HepG2 (cell line): ENCODE measurements at regions not wholly inside any gene's neighbourhood (a gene's known extent, or its start where the extent isn't known, plus 50 kb on each side); places are given as distances from the start of the nearest gene placed in this dataset.

Experiments used
- BRCA1 ChIP-seq: sonication (generic); formaldehyde crosslinking; IDR thresholded peaks from 2 replicates; pipeline ENCODE4 v1.4.0; 2020; ENCODE audit warnings: missing genetic modification reagents
- CC2D1A ChIP-seq: sonication (generic); formaldehyde crosslinking; IDR thresholded peaks from 2 replicates; pipeline ENCODE4 v1.8.1; 2023; ENCODE audit warnings: mild to moderate bottlenecking, missing genetic modification reagents
- FOSL2 ChIP-seq: sonication (generic); formaldehyde crosslinking; IDR thresholded peaks from 2 replicates; pipeline ENCODE4 v1.4.0; 2020; ENCODE audit warnings: missing genetic modification reagents
- FOXO1 ChIP-seq: sonication (generic); formaldehyde crosslinking; IDR thresholded peaks from 2 replicates; pipeline ENCODE4 v1.4.0; 2020; ENCODE audit warnings: missing genetic modification reagents
- NFRKB ChIP-seq: fragments of 450-650 bp; IDR thresholded peaks from 2 replicates; pipeline ENCODE4 v1.6.1; 2017
- PITX1 ChIP-seq: sonication (generic); formaldehyde crosslinking; IDR thresholded peaks from 2 replicates; pipeline ENCODE4 v1.5.1; 2020; ENCODE audit warnings: mild to moderate bottlenecking, missing genetic modification reagents
- POLR2A ChIP-seq, 2 experiments: IDR thresholded peaks; 2 replicates each; pipeline ENCODE4 v1.6.1; 2011; ENCODE audit warnings: low read depth in 2 of 2, low read length in 2 of 2, mild to moderate bottlenecking in 1 of 2, moderate library complexity in 1 of 2; ENCODE audit not compliant: insufficient read depth in 1 of 2
- SOX5 ChIP-seq: IDR thresholded peaks from 2 replicates; pipeline ENCODE4 v1.6.1; 2016; ENCODE audit warnings: borderline replicate concordance
- SRSF9 ChIP-seq: fragments of 200-400 bp; formaldehyde crosslinking; IDR thresholded peaks from 2 replicates; pipeline ENCODE4 v1.6.1; 2018; ENCODE audit warnings: borderline replicate concordance, mild to moderate bottlenecking, low read depth, low read length; ENCODE audit not compliant: insufficient read depth, poor library complexity, severe bottlenecking
- TAF1 ChIP-seq: sonication (generic); formaldehyde crosslinking; IDR thresholded peaks from 2 replicates; pipeline ENCODE4 v1.4.0; 2020; ENCODE audit warnings: missing genetic modification reagents
- ZMYM3 ChIP-seq: sonication (generic); formaldehyde crosslinking; IDR thresholded peaks from 2 replicates; pipeline ENCODE4 v1.5.1; 2020; ENCODE audit warnings: mild to moderate bottlenecking, missing genetic modification reagents
- ZNF224 ChIP-seq: sonication (generic); formaldehyde crosslinking; IDR thresholded peaks from 2 replicates; pipeline ENCODE4 v1.5.0; 2020; ENCODE audit warnings: mild to moderate bottlenecking, missing genetic modification reagents
- TF ChIP-seq, protein P1 (sequence below): sonication (generic); formaldehyde crosslinking; IDR thresholded peaks from 2 replicates; pipeline ENCODE4 v1.5.0; 2020; ENCODE audit warnings: mild to moderate bottlenecking, missing genetic modification reagents, moderate library complexity
- TF ChIP-seq, protein P2 (sequence below): sonication (generic); formaldehyde crosslinking; IDR thresholded peaks from 2 replicates; pipeline ENCODE4 v1.4.0; 2020; ENCODE audit warnings: missing genetic modification reagents

DNA sequence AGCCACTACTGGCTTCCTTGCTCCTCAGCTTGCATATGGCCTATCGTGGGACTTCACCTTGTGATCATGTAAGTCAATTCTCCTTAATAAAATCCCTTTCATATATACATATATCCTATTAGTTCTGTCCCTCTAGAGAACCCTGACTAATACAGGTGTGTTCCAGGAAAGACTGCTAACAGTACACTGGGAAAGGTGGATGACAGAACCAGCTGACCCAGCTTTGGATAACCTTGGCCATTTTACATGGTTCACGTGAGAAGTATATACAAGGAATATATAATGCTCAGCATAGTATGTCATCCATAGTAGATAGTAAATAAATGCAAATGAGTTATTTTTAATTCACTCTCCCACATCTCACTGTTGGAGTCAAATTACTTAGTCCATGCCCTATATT is 1003.5 kb downstream of the SORCS3 start:
- no peak for TF ChIP-seq SRSF9
- TF ChIP-seq, protein P1, sequence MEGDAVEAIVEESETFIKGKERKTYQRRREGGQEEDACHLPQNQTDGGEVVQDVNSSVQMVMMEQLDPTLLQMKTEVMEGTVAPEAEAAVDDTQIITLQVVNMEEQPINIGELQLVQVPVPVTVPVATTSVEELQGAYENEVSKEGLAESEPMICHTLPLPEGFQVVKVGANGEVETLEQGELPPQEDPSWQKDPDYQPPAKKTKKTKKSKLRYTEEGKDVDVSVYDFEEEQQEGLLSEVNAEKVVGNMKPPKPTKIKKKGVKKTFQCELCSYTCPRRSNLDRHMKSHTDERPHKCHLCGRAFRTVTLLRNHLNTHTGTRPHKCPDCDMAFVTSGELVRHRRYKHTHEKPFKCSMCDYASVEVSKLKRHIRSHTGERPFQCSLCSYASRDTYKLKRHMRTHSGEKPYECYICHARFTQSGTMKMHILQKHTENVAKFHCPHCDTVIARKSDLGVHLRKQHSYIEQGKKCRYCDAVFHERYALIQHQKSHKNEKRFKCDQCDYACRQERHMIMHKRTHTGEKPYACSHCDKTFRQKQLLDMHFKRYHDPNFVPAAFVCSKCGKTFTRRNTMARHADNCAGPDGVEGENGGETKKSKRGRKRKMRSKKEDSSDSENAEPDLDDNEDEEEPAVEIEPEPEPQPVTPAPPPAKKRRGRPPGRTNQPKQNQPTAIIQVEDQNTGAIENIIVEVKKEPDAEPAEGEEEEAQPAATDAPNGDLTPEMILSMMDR (CRISPR knock-in tag): no peak
- no peak for TF ChIP-seq BRCA1 (CRISPR knock-in tag)
- TF ChIP-seq POLR2A (IDR thresholded peaks at IDR 0.05; ENCODE audit: insufficient read depth in 1 of 2, low read depth in 2 of 2, low read length in 2 of 2): no peak
- no peak for TF ChIP-seq FOSL2
- TF ChIP-seq, protein P2, sequence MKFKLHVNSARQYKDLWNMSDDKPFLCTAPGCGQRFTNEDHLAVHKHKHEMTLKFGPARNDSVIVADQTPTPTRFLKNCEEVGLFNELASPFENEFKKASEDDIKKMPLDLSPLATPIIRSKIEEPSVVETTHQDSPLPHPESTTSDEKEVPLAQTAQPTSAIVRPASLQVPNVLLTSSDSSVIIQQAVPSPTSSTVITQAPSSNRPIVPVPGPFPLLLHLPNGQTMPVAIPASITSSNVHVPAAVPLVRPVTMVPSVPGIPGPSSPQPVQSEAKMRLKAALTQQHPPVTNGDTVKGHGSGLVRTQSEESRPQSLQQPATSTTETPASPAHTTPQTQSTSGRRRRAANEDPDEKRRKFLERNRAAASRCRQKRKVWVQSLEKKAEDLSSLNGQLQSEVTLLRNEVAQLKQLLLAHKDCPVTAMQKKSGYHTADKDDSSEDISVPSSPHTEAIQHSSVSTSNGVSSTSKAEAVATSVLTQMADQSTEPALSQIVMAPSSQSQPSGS (CRISPR knock-in tag): no peak
- TF ChIP-seq TAF1 (CRISPR knock-in tag): no peak
- no peak for TF ChIP-seq PITX1 (CRISPR knock-in tag)
- TF ChIP-seq SOX5 (CRISPR knock-in tag): no peak
- TF ChIP-seq ZNF224: no peak
- TF ChIP-seq FOXO1: no peak
- no peak for TF ChIP-seq NFRKB
- TF ChIP-seq ZMYM3 (CRISPR knock-in tag): no peak
- TF ChIP-seq CC2D1A (CRISPR knock-in tag): no peak
